Mucosa of descending colon (tissue), 3 donors: ENCODE measurements at regions not wholly inside any gene's neighbourhood (a gene's known extent, or its start where the extent isn't known, plus 50 kb on each side); places are given as distances from the start of the nearest gene placed in this dataset.

Source experiments
- ATAC-seq: fragments of 200-7000 bp; cut with Tn5 transposase; one replicate; pipeline ENCODE4 v1.9.1; 2020; ENCODE audit warnings: mild to moderate bottlenecking, moderate library complexity
- DNase-seq, 3 donors: peaks; one replicate each; pipeline ENCODE4 v3.0.0-alpha.2; 2020
- H3K36me3 ChIP-seq: fragments of 200-600 bp; one replicate; pipeline ENCODE4 v1.8.0; 2021; ENCODE audit warnings: low read depth, mild to moderate bottlenecking
- H3K4me1 ChIP-seq: fragments of 200-600 bp; one replicate; pipeline ENCODE4 v1.8.0; 2021; ENCODE audit warnings: low read depth, mild to moderate bottlenecking
- H3K4me3 ChIP-seq: fragments of 200-600 bp; one replicate; pipeline ENCODE4 v1.8.0; 2021; ENCODE audit warnings: mild to moderate bottlenecking
- H3K9me3 ChIP-seq: fragments of 200-600 bp; one replicate; pipeline ENCODE4 v1.8.0; 2021; ENCODE audit warnings: mild to moderate bottlenecking
- intact Hi-C, 2 donors: fragments of 100-400 bp; cut with DNase I in 1 of 2; cut with micrococcal nuclease in 1 of 2; formaldehyde crosslinking; loops; one replicate each; pipeline versions ENCODE4 v1.11.0 to v1.11.1; 2022; cut with DNase I, micrococcal nuclease
- TF ChIP-seq, protein P1 (sequence below): fragments of 200-600 bp; IDR thresholded peaks from one replicate; pipeline ENCODE4 v1.8.0; 2022; ENCODE audit warnings: antibody characterized with exemption, mild to moderate bottlenecking
- donor health status: DM: no; HTN: no; CAD: no; lungs with moderate emphysema.
- donor health status: DM: no; HTN: no; CAD: no.
- donor health status: DM: no; HTN: yes; CAD: no.

DNA sequence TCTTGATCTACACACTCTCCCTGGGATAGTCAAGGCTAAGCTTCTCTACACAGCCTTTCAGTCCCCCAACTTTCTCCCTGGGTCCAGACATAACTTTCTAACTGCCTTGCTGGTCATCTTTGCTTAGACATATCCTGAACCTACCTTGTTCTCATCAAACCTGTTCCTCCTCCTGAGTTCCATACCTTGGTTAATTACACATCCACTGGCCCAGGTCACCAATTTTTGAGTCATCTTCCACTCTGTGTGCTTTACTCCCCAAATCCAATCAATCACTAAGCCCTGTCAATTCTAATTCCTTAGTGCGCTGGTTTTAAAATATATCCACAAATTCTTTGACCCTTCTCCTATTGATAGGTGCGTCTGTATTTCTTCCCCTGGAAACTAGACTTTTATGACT is 107.0 kb downstream of the EVX1 start:
- TF ChIP-seq, protein P1, sequence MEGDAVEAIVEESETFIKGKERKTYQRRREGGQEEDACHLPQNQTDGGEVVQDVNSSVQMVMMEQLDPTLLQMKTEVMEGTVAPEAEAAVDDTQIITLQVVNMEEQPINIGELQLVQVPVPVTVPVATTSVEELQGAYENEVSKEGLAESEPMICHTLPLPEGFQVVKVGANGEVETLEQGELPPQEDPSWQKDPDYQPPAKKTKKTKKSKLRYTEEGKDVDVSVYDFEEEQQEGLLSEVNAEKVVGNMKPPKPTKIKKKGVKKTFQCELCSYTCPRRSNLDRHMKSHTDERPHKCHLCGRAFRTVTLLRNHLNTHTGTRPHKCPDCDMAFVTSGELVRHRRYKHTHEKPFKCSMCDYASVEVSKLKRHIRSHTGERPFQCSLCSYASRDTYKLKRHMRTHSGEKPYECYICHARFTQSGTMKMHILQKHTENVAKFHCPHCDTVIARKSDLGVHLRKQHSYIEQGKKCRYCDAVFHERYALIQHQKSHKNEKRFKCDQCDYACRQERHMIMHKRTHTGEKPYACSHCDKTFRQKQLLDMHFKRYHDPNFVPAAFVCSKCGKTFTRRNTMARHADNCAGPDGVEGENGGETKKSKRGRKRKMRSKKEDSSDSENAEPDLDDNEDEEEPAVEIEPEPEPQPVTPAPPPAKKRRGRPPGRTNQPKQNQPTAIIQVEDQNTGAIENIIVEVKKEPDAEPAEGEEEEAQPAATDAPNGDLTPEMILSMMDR = no peak
- Histone ChIP-seq H3K4me3 (no peak overlapping the region), H3K9me3 (no peaks in the 10 kb centered on the region), H3K4me1 (peaks cover 21% of the 10 kb centered on the region), H3K36me3 (no peaks in the 10 kb centered on the region)
- intact Hi-C loops = no loop called here
- ATAC-seq (no peak), DNase-seq (no peak)

DNA sequence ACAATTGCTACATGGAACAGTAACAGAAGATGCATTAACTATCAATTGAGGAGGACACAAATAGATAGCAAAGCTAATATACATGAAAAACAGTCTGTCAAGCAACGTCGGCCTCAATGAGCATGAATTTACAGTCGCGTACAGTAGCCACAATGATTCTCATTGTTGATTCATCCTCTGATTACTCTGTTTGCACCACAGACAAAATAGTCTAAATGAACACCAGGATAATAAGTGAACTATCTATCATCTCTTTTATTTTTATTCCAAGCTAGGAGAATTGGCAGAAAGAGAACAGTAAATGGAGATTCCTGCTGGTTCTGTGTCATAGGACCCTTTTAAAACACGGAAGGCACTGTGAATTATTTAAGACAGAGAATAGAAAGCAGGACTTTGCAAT is 108.5 kb downstream of the EVX1 start:
- Histone ChIP-seq H3K4me3 (no peak overlapping the region), H3K4me1 (peaks cover 12% of the 10 kb centered on the region), H3K9me3 (no peaks in the 10 kb centered on the region), H3K36me3 (no peaks in the 10 kb centered on the region)
- TF ChIP-seq, protein P1 = no peak
- no peak for ATAC-seq
- no peak for DNase-seq
- intact Hi-C loops = no loop called here

DNA sequence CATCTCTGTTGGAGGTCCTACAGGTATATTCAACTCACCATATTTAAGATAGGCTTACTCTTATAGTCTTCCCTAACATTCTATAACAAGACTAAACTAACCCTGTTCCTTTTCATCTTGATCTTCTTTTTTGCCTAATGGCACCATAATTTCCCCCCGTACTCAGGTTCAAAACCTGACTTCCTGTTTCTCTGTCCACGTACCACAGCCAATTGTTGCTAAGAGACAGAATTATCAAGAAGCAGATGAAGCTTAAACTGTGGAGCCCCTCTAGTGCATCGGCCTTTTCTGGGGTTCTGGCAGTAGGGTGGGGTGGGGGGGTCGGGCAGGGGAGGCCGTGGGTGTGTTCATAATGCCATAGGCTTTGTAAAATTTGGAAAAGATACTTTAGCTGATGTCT is 109.2 kb downstream of the EVX1 start:
- intact Hi-C loops = no loop called here
- Histone ChIP-seq H3K4me3 (no peak overlapping the region), H3K36me3 (no peaks in the 10 kb centered on the region), H3K4me1 (peaks cover 5% of the 10 kb centered on the region), H3K9me3 (no peaks in the 10 kb centered on the region)
- TF ChIP-seq, protein P1 = no peak
- ATAC-seq (no peak), DNase-seq (no peak)

DNA sequence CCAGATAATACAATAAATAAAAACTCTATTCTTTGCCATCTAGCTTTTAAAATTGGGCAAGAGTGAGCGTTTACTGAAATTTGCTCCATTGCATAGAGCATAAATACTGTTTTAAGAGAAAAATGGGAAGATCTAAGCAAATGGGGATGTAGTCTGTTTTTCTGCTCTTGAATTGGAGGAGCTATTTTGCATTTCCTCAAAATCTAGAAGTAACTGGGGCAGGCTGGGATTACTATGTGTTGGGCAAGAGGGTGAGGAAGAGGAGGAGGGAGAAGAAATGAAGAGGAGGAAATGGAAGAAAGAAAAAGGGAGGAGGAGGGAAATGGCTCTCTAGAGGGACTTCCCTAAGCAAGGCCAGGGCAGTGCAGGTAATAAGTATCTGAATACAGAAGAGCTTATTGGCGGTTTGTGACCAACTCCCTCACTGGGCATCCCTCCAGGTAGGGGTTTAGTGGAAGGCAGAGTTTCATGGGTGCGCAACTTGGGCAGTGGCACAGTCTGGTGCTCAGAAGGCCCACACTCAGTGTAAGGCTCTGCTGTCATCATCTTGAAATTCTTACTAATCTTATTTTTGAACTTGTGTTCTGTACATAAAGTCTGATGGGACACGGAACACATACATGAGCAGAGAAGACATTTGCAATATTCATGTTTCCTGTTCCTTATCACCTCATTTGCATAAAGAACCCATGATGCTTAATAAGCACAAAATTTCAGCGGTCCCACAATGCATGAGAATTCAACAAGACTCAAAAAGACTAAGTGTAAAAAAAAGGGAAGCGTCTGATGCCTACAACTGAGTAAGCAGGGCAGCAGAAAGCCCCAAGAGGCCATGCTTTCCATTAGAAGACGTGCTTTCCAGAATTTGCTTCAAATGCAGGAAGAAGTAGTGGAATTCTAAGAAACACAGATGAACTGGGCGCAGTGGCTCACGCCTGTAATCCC is 116.9 kb downstream of the EVX1 start:
- TF ChIP-seq, protein P1 = no peak
- Histone ChIP-seq H3K36me3 (no peaks in the 10 kb centered on the region), H3K4me3 (no peak overlapping the region), H3K9me3 (no peaks in the 10 kb centered on the region), H3K4me1 (peaks cover 5% of the 10 kb centered on the region)
- no peak for DNase-seq
- intact Hi-C loops = no loop called here
- peak; percentile 62 for ATAC-seq

DNA sequence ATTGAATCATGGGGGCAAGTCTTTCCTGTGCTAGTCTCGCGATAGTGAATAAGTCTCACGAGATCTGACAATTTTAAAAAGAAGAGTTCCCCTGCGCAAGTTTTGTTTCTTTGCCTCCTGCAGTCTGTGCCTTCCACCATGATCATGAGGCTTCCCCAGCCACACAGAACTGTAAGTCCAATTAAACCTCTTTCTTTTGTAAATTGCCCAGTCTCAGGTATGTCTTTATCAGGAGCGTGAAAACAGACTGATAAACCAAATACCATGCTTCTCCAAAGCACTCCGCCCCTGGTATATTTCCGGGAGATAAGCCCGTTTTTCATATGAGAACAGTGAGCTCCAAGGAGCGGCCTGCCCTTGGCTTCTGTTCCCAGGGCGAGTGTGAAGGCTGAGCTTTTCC is 118.9 kb downstream of the EVX1 start:
- Histone ChIP-seq H3K4me3 (no peak overlapping the region), H3K4me1 (peaks cover 5% of the 10 kb centered on the region), H3K36me3 (no peaks in the 10 kb centered on the region), H3K9me3 (no peaks in the 10 kb centered on the region)
- peak in 2 of 3 donors; percentile 36 for DNase-seq
- intact Hi-C loops = no loop called here
- TF ChIP-seq, protein P1 = no peak
- ATAC-seq = peak; percentile 84
